Stimulated activated CD8-positive, alpha-beta memory T cell treated with anti-CD3 and anti-CD28 coated beads, Interleukin-12 subunit alpha, Interleukin-12 subunit beta, amount 100 ng/mL, for 4 hours (primary cell): ENCODE measurements at regions not wholly inside any gene's neighbourhood (a gene's known extent, or its start where the extent isn't known, plus 50 kb on each side); places are given as distances from the start of the nearest gene placed in this dataset.

ENCODE experiments used
- DNase-seq: peaks from one replicate; pipeline ENCODE4 v3.0.0-alpha.2; 2020; ENCODE audit warnings: low read depth

GRCh38 chr4:138925495-138925894 is 90.1 kb upstream of the NOCT start:
- DNase-seq: no peak

DNA sequence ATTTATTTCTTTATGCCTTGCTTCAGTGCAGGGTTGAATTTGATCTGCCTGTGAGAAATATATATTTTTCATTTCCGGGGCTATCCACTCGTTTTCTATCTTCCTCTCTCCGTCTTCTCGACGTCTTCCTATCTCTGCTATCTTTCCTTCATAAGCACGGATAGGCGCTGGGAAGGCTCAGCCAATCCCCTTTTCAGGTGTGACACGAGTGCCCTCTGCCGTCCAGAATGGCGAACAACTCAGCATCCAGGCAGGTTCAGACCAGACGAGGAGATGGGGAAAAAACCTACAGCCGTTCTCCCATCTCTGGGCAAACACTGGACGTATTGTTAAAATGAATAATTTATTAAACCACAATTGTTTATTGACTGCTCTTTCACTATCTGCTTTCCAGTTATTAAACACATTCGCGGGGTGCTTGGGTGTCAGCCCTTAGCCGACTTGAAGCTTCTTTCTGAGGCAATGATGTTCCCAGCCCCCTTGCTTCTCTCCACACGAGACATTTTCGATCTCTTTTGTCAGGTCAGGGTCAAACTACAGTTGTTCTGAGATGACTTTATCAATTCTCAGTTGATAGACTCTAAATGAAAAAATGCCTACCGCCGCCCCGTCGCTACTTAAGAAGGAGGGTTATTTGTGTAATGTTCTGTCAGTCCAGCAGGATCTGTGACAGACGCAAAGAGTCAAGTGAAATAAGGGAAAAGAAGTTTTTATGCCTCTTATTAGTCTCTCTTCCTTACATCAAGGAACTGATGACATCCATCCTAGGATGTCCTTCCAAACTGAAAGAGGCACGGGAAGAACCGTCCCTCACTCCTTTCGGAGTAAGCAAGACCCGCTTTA is 96.3 kb upstream of the NOCT start:
- no peak for DNase-seq

GRCh38 chr4:138918169-138918869 is 97.3 kb upstream of the NOCT start:
- no peak for DNase-seq

- DNase-seq: no peak
These were observed 98.8 kb upstream of the NOCT start for GRCh38 chr4:138916763-138917162.

DNA sequence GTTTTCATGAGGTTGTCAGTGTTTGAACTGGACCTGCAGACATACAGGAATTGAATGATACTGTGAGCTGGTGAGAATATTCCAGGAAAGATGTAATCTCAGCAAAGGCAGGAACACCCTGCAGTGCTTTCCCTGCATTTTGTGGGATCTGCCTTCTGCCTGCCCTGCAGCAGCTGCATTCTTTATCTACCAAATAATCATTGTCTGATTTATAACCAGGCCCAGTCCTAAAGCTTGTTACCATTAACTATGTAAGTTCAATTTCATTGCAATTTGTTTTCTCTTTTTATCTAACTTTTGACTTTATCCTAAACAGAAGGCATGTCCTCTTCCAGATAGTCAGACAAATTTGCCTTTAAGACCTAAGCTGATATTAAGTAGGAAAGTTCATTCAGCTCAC is 99.8 kb upstream of the NOCT start:
- no peak for DNase-seq

- DNase-seq: no peak
These were observed 102.8 kb upstream of the NOCT start for GRCh38 chr4:138912704-138913340.

DNA sequence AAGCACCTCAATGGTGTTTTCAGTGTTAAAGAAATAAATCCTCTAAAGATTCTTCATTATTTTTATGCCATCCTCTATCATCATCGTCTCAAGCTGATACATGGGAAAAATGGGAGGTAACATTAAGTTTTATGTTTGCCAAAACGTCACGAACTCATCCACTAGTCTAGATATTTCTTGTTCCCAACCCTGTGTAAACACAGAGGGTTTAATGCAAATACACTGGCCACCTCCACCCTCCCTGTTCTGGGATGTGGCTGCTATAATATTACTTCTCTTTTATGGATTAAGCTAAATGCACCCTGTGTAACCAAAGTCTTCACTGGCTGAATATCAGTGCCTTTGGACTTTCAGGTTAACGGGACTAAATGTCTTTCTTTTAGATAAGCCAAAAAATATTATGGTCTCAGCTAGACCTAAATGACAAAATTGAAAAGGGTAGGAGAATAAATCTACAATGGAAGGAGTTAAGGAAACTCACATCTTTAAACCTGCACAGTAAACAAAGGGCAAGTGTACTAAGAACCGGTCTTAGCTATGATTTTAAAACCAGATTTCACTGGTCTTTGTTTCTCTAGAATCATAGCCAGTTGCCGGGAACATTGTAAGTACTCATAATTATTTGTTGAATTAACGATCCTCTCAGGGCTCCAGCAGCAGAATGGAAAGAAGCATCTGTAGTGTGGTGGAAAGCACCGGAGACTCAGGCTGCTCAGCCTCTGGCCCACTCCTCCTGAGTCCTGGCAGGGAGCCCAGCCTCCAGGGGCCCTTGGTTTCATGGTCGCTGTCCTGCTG is 103.5 kb upstream of the NOCT start:
- no peak for DNase-seq

GRCh38 chr4:138910914-138911336 is 104.7 kb upstream of the NOCT start:
- DNase-seq: no peak

- no peak for DNase-seq
These were observed 105.2 kb upstream of the NOCT start for GRCh38 chr4:138910195-138910913.

- no peak for DNase-seq
These were observed 106.0 kb upstream of the NOCT start for GRCh38 chr4:138909587-138909986.

DNA sequence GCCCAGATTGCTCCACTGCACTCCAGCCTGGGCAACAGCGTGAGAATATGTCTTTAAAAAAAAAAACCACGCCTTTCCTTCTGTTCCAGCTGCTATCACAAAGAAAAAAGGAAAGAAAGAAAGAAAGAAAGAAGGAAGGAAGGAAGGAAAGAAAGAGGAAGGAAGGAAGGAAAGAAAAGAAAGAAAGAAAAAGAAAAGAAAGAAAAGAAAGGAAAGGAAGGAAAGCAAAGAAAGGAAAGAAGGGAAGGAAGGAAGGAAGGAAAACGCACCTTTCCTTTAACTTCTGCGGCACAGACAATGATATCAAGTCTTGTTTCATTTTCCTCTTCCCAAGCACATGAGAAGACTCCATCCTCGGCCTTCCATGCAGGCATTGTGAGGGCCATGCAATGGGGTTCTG is 107.4 kb upstream of the NOCT start:
- no peak for DNase-seq

- no peak for DNase-seq
These were observed 108.4 kb upstream of the NOCT start for GRCh38 chr4:138907174-138907573.

DNA sequence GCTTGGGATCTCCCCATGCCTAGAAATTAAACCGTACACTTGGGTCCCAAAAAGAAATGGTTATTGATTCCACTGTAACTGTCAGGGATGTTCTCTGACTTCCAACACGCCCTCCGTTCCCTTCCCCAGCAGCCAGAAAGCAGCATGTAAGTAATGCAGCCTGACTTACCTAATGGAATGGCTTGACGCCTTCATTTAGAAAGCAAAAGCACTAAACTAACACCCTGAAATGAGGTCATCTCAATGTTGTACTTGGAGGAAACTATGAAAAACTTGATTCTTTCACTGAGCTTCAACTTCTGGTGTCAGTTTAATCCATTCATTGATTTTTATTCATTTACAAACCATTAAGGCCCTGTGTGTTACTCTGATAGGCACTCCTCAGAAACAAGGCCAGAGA is 110.8 kb upstream of the NOCT start:
- no peak for DNase-seq

DNA sequence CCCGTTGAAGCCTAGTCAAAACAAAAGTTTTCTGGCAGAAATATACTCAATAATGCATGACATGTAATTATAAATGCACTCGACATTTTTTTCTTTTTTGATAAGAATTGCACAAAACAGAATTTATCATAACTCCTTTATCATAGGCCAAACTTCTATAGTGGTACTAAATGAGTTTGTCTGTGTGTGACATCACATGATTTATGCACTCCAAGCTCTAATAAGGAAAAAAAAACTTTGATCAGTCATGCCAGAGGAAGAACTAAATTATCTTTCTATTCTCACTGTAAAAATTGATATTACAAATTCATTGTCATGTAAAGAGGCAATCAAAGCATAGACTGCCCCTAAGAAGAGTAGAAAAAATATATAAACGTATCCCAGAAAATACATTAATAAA is 112.4 kb upstream of the NOCT start:
- no peak for DNase-seq

DNA sequence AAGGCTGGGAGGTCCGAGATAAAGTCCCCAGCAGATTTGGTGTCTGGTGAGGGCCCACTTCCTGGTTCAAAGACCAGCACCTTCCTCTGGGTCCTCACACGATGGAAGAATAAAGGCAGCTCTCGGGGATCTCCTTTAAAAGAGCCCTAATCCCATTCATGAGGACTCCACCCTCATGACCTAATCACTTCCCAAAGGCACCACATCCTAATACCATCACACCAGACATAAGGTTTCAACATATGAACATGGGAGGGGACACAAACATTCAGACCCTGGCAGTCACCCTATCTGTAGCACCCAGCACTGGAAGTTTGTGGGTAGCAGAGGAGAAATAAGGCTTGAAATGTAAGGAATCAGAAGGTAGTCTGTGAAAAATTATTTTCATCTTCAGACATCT is 112.9 kb upstream of the NOCT start:
- no peak for DNase-seq

- DNase-seq: no peak
These were observed 114.4 kb upstream of the NOCT start for GRCh38 chr4:138901177-138901576.

GRCh38 chr4:138899999-138900398 is 115.6 kb upstream of the NOCT start:
- no peak for DNase-seq

GRCh38 chr4:138898282-138898681 is 117.3 kb upstream of the NOCT start:
- DNase-seq: no peak

DNA sequence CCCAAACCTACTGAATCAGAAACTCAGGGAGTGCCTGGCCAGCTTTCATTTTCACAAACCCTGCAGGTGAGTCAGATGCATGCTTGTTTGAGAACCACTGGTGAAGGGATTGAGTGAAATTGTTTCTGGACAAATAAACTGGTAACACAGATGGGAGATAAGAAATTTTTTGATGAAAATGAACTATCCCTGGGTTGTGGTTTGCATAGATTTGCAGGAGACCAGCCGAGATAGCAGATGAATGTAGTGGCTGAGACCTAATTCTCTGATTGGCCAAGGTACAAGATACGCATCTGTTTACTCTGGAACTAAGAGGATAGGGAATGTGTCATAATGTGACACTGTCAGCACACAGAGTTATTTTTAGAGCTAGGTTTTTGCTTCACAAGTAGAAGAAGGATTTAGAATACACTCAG is 117.8 kb upstream of the NOCT start:
- DNase-seq: no peak

- no peak for DNase-seq
These were observed 120.9 kb upstream of the NOCT start for GRCh38 chr4:138894709-138895108.

GRCh38 chr4:138894011-138894410 is 121.6 kb upstream of the NOCT start:
- no peak for DNase-seq
